ENCODE measurements at regions not wholly inside any gene's neighbourhood (a gene's known extent, or its start where the extent isn't known, plus 50 kb on each side); places are given as distances from the start of the nearest gene placed in this dataset.
"Not testable (repeated sequence)": the region's sequence is repeated elsewhere in the genome, so short reads cannot be mapped to it uniquely, and the experiment has no call there.

DNA sequence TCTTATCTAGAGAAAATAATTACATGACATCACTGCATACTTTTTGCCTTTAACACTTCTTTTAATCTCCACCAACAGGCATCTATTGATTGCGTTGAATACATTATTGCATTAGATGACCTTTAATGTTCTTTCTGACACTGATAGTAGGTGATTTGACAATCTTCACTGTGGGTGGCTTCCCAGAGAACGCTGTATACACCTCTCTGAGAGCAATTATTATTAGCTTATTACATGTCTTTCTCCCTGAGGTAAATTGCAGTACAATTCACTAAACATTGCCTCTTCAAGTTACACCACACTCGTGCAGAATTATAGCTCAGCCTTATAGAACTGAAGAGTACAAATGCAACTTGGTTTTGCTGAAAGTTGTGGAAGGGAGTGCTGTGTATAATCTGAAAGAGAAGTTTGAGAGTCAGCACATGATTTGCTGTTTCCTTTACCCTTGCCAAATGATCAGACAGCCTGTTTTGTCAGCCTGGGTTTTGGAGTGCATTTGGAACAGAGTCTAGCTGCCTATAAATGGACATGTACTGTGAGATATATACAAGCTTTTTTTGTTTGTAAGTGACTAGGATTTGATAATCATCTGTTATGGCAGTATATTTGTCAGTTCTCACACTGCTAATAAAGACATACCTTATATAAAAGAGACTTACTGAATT lies 369.2 kb downstream of the CCER1 start:
- no peak for DNase-seq

DNA sequence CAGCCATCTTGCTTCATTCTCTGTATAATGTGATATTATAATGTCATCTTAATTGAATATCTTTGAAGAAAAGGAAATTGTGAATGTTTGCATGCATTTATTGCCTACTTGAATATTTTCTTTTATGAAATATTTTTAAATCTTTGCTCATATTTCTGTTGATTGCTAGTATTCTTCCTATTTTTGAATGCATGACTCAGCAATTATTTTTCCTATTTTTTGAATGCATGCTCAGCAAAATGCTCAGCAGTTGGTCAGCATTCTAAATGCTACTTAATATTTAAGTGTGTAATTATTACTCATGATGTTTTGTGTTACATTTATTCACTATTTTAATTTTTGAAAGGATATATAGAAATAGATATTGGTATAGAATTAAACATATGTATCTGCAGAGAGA lies 378.3 kb downstream of the CCER1 start:
- no peak for DNase-seq

- DNase-seq, result no peak
Observed at GRCh38 chr12:90575995-90576394, 379.0 kb downstream of the CCER1 start.

DNA sequence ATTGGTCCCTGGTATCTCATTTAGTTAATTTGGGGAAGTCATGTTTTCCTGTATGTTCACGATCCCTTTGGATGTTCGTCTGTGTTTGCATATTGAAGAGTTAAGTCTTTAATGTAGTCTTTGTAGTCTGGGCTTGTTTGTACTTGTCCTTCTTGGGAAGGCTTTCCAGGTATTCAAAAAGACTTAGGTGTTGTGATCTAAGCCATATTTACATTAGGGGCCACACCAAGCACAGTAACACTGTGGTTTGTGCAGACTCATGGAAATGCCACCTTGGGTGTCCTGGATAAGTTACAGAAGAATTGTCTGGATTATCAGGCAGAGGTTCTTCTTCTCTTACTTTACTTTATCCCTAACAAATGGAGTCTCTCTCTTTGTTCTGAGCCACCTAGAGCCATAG lies 380.3 kb downstream of the CCER1 start:
- no peak for DNase-seq

GRCh38 chr12:90572778-90573177 lies 382.2 kb downstream of the CCER1 start:
- no peak for DNase-seq

DNA sequence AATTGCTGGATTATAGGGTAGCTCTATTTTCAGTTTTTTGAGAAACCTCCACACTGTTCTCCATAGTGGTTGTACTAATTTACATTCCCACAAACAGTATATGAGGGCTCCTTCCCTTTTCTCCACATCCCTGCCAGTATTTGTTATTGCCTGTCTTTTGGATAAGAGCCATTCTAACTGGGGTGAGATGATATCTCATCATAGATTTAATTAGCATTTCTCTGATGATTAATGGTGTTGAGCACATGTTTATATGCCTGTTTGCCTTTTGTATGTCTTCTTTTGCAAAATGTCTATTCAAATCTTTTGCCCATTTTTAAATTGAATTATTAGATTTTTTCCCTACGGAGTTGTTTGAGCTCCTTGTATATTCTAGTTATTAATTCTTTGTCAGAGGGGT lies 385.3 kb downstream of the CCER1 start:
- no peak for DNase-seq

DNA sequence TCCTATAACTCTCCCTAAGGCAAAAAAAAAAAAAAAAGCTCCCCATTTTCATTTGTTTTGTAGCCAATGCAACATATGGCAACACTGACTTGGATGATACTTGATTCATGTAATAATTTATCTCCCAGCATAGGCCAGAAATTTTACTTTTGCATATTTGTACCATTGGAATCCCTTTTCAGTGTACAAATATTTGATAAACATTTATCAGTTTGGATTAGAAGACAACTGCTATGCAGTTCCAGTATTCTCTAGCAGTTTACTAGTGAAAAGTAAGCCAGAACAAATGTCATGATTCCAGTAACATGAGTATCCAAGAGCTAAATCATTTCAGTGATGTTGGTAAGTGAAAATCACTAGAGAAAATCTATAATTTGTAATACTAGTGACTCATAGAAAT lies 392.3 kb downstream of the CCER1 start:
- DNase-seq, result no peak

GRCh38 chr12:90548595-90548994 lies 406.4 kb downstream of the CCER1 start:
- DNase-seq, result no peak

DNA sequence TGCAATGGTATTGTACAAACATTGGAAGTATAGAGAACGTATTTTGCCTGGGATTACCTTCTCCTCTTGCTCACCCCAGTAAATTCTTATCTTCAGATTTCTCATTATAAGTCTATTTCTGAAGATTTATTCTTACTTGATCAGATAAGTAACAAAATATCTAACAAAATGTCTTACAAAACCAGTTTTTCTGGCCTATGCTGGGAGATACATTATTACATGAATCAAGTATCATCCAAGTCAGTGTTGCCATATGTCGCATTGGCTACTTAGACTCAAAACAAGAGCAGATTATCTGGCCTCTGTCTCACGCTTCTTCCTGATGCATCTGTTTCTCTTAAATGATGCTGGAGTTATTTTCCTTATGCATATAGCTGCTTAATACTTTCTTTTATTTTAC lies 408.5 kb downstream of the CCER1 start:
- no peak for DNase-seq

DNA sequence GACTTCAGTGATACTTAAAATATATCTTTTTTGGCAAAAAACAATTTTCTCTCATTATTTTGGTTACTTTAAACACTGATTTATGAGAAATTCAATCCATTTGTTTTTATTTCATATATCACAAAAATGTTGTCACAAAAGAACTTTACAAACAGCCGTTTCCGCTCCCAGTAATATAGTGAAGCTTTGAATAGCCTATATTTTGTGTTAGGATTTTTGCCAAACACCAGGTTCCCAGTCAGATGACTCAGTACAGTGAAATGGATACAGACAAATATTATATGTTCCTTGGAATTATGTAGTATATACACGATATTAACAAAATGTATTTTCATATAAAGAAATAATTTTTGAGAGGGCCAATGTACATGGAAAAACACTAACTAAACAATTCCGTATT lies 411.1 kb downstream of the CCER1 start:
- no peak for DNase-seq

GRCh38 chr12:90543374-90543773 lies 411.6 kb downstream of the CCER1 start:
- DNase-seq, result no peak

- not testable (repeated sequence) for DNase-seq
Observed at GRCh38 chr12:90542852-90543251, 412.1 kb downstream of the CCER1 start.

DNA sequence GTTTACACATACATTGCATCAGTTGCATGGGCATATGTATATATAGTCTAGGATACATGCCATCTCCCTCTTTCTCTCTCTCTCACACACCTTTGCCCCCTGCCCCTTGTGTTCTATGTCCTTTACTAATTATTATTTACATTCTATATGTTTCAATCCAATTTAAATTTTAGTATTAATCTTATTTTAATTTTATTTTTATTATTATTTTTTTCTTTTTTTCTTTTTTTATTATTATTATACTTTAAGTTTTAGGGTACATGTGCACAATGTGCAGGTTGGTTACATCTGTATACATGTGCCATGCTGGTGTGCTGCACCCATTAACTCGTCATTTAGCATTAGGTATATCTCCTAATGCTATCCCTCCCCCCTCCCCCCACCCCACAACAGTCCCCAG lies 421.1 kb downstream of the CCER1 start:
- not testable (repeated sequence) for DNase-seq

GRCh38 chr12:90520002-90520734 lies 434.8 kb downstream of the CCER1 start:
- DNase-seq, result no peak

- DNase-seq, result no peak
Observed at GRCh38 chr12:90519285-90519684, 435.7 kb downstream of the CCER1 start.

DNA sequence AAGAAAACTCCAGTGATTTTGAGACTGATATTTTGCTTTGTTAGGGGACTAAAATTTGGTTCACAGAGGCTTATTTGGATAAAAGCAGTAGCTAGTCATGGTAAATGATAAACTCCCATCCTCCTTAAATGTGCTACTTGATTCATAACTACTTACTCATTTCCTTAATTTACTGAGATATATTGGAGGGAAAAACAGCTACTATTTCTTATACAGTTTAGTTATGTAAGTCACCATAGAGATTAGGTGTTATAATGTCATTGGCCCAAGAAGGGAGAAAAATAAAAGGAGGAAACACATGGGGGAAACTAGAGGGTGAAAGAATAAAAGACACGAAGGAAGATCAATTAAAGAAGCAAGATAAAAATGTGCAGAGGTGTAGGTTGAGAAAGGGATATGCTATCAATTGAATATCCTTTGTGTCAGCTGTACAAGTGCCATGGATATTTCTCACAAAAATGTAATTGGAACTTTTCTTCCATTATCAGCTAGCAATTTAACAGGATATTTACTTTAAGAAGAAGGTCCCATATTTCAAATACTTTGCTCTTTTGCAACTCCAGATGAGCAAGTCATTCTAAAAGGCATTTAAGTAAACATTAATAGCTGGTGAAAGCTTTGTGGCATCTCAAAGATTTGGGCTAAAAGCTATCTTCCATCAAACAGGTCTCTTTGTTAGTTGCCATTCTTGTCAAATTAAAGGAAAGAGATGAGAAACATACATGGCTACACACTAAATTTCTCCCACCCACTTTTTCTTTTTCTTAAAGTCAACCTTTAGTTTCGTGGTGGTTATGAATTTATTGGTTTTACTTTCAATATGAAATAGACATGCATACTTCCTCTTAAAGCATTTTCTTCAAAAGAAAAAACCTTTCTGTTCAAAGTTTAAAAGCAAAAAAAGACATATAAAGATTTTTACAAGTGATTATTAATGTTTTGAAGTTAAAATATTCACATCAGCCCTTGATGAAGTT lies 439.5 kb downstream of the CCER1 start:
- no peak for DNase-seq

GRCh38 chr12:90514325-90514724 lies 440.7 kb downstream of the CCER1 start:
- DNase-seq, result no peak

GRCh38 chr12:90512518-90512917 lies 442.5 kb downstream of the CCER1 start:
- no peak for DNase-seq

GRCh38 chr12:90510948-90511347 lies 444.0 kb downstream of the CCER1 start:
- DNase-seq, result no peak

DNA sequence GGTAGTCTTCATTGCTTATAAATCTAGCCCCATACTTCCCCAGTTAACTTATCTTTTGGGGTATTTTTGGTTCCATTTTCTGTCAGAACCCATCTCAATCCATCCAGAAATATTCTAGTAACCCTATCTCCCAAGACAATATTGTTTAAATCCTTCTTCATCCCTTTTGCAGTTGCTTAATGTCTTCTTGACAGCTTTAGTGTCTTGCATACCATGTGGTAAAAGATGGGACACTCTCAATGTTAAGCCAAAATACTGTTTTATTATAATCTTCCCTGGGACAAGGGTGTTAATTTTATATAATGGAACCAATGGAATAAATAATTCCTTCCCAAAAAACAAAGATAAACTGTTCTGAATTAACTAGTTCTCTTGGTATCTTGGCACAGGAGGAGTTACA lies 450.2 kb downstream of the CCER1 start:
- no peak for DNase-seq

DNA sequence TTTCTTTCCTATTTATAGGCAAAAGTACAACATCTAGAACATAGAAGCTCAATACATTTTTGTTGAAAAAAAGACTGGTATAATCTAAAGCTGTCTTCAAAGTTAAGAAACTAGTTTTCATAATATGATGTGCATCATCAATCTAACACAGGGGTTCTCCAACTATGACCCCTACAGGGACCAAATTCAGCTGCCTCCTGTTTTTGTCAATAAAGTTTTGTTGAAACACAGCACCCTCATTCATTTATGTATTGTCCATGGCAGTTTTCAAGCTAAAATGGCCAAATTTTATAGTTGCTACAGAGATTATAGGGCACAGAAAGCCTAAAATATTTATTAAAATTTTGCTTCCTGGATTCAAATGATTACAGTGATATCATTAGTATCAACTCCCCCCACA lies 452.9 kb downstream of the CCER1 start:
- no peak for DNase-seq

DNA sequence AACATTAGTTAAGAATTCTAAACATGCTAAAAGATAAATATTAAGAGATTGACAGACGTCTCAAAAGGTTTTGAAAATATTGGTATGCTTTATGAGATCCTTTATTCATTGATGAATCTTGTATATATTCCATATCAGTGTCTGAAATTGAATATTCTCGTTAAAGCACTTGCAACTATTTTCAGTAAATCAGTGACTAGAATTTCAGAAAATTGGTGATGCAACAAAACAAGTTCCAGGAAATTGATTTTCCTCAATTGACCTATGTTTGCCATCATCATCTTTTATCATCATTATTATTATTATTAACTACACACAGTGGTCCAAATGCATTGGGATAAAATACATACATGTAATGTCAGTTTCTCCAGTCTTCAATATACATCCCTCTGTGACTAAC lies 453.6 kb downstream of the CCER1 start:
- DNase-seq, result no peak

DNA sequence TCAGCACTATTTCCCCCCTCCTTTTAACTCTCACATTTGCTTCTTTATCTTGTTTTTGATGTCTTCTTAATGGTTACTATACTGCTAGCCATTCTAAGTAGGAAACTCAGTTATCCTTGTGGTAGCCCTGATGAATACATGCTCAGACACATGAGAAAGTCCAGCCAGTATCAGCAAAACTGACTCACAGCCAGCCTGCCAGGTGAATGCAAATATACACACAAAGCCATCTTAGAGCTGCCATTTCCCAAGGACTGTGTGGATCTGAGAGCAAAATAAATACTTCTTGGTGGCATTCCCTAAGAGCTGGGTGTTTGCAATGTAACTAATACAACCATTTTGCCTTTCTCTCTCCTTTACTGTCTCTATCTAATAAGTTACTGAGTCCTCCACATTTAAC lies 455.2 kb downstream of the CCER1 start:
- no peak for DNase-seq
